GM19324 (cell line): ENCODE measurements at regions not wholly inside any gene's neighbourhood (a gene's known extent, or its start where the extent isn't known, plus 50 kb on each side); places are given as distances from the start of the nearest gene placed in this dataset.

ENCODE experiments used
- ATAC-seq: cut with Tn5 transposase; IDR thresholded peaks from one replicate; pipeline ENCODE4 v1.9.1; 2021; ENCODE audit warnings: mild to moderate bottlenecking, moderate library complexity; ENCODE audit not compliant: unreplicated experiment, low FRiP score

- no peak for ATAC-seq
These were observed 137.9 kb downstream of the BACH1 start for GRCh38 chr21:29436650-29437049.

GRCh38 chr21:29441651-29442050 is 142.9 kb downstream of the BACH1 start:
- ATAC-seq = no peak

- no peak for ATAC-seq
These were observed 144.8 kb downstream of the BACH1 start for GRCh38 chr21:29443411-29444010.

DNA sequence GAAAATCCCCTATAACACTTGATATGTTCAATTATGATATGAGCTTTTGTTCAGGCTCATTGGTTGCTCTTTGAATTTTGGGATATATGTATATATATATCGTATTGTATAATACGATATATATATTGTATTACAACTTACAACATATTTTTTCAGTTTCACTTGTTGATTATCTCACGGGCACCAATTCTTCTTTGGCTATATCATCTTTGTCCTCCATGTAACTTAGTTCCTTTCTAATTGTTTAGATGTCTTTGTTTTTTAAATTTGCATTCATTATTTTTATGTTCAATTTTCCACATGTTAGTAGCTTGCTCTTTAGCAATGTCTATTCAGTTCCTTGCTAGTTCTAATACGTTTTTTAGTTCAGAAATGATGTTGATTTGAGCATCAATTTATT is 150.0 kb downstream of the BACH1 start:
- ATAC-seq = no peak

DNA sequence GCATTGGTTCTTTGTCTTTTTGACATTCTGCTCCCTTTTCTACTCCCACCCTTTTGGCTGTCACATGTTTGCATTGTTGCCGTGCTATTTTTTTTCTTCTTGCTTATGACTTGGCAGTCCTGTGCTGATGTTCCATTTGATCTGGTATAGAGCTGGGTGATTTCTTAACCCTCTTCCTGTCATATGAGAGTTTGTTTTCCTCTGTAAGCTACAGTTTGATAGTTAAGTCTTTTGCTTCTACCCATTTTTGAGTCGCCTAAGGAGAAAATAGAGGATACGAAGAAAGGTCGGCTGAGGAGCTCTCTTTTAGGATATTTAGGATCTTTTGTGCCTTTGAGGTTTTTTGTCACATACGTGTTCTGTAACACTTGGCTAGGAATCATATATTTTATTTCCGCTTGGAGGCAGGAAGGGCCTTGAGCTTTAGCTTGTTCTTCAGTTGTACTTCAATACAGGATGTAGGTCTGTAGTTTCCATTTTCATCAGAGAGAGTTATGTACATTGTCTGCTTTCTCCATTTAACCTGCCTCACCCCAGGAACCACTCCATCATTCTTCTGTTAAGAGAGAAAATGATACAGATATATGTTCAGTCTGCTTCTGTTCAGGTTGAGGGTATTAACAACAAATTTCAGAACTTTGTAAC is 150.7 kb downstream of the BACH1 start:
- no peak for ATAC-seq

- no peak for ATAC-seq
These were observed 151.3 kb downstream of the BACH1 start for GRCh38 chr21:29450058-29450457.

DNA sequence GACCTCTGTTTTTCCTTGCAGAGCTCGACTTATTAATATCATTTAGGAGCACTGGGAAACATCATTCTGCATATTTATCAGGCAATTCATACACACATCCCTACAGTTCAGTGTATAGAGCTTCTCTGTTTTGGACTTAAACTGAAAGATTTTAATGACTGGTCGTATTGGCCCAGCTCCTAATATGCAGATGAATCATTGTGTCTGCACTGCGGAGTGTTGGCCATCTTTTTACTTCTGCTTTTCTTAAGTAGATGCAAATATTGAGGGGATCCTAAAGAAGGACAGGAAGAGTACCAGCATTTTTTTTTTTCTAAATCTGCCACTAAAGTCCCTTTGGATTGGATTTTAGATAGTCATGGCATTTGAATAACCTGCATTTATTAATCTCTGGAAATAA is 154.8 kb downstream of the BACH1 start:
- peak; percentile 67 for ATAC-seq

DNA sequence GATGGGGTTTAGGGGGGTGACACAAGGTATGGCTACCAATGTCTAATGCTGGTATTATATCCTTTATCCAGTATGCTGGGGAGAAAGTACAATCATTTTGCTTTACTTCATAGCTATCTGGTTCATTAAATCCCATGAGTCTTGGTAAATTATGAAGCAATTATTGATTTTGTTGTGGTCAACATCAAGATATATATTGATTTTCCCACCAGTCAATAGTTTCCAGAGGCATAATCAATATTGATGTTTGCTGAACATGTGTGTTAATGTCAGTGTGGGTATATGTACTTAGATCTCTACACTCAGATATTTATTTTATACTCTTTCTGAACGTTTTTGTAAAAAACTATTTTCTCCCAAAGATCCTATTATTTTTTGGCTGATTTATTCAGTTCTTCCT is 155.5 kb downstream of the BACH1 start:
- no peak for ATAC-seq

- no peak for ATAC-seq
These were observed 163.8 kb downstream of the BACH1 start for GRCh38 chr21:29462479-29462878.

GRCh38 chr21:29465546-29465945 is 166.8 kb downstream of the BACH1 start:
- ATAC-seq = no peak

GRCh38 chr21:29466532-29466931 is 167.8 kb downstream of the BACH1 start:
- ATAC-seq = no peak

DNA sequence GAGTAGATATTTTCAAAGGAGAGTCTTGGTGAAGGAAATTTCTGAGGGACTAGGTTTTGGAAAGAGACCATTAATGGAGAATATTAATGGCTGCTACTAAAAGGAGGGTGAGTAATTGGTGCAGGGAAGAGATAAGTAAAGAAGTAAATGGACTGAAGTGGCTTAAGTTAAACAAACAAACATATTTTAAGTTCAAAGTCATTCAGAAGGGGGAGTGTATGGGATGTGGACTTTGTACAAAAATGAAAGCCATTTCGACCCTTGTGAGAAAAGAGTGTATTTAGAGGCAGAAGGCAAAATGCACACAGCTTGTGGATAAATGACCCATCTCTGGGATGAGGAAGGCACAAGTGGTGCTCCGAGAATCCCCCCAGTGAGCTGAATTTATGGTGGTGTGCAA is 171.7 kb downstream of the BACH1 start:
- no peak for ATAC-seq

- ATAC-seq = no peak
These were observed 175.1 kb downstream of the BACH1 start for GRCh38 chr21:29473808-29474207.

- no peak for ATAC-seq
These were observed 176.6 kb downstream of the BACH1 start for GRCh38 chr21:29475329-29475728.

DNA sequence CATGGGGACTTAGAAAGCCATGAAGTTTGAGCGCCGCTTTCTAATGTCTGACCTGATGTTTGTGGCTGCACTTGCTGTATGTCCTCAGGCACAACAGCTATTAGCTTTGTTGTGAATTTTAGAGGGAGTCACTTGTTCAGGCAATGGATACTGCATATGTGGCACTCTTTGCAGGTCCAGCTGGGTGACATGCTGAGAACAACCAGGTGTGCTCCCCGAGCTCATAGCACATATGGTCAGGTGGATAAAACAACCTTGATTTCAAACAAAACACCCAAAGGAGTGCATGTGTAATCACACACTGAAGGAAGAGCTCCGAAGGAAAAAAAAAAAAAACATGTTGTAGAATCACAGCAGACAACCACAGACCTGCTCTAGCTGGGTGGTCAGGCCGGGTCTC is 178.6 kb downstream of the BACH1 start:
- no peak for ATAC-seq

DNA sequence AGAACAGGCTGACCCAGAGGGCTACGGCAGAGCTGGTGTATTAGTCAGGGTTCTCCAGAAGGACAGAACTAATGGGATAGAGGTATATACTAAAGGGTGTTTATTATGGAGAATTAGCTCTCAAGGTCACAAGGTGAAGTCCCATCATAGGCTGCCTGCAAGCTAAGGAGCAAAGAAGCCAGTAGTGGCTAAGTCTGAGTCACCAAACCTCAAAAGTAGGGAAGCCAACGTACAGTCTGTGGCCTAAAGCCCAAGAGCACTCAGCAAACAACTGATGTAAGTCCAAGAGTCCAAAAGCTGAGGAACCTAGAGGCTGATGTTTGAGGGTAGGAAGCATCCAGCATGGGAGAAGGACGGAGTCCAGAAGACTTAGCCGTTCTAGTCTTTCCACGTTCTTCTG is 179.2 kb downstream of the BACH1 start:
- no peak for ATAC-seq

- no peak for ATAC-seq
These were observed 182.4 kb downstream of the BACH1 start for GRCh38 chr21:29481081-29481480.

DNA sequence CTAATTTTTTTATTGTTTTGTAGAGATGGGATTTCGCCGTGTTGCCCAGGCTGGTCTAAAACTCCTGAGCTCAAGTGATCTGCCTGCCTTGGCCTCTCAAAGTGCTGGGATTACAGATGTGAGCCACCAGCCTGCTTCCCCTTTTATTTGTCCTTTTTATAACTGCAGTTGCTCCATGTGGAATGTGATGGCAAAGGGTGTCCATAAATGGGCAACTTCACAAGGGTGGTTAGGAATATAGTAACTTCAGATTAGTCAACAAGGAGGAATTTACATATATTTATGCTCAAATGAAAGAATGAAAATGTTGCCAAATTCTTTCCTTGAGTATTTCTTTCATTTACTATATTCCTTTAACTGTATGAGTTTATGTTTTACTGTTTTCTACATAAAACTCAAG is 182.9 kb downstream of the BACH1 start:
- no peak for ATAC-seq

DNA sequence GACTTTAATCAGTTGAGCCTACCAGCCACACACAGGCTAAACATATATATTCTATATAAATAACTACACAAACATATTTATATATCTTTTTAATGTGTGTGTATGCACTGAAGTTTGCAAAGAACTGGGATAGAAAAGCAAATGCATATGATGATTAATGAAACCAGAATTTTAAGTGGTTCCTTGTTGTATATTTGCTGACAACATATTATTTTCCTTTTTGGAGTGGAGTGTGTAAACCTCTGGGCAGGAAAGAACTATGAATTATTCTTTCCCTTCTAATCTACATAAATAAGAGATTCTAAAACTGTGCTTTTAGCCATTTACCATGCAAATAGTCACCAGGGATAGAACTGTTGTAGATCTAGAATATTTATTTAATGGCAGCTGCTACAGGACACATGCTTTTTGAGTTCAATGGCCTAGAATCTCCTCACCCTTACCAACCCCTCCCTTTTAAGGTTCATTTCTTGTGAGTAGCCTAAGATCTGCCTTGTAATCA is 187.6 kb downstream of the BACH1 start:
- ATAC-seq = no peak
